ENCODE measurements at regions not wholly inside any gene's neighbourhood (a gene's known extent, or its start where the extent isn't known, plus 50 kb on each side); places are given as distances from the start of the nearest gene placed in this dataset.

- H3K9me3 ChIP-seq (ENCODE audit: insufficient read depth, low read depth), result no peaks in the 10 kb centered on the region
- H3K79me2 ChIP-seq (ENCODE audit: low read depth), result no peaks in the 10 kb centered on the region
- H2AFZ ChIP-seq, result no peak overlapping the region
- CTCF ChIA-PET, result no interaction called here
- no peak overlapping the region for H3K4me2 ChIP-seq
- BruUV-seq (replicated peaks), result no TSS peak
- H4K20me1 ChIP-seq (ENCODE audit: insufficient read depth), result no peaks in the 10 kb centered on the region
- no peak for TF ChIP-seq CTCF (conservative IDR thresholded peaks at IDR 0.05)
- TF ChIP-seq EZH2 (IDR thresholded peaks at IDR 0.05; ENCODE audit: low read depth), result no peak
- no peaks in the 10 kb centered on the region for H3F3A ChIP-seq (ENCODE audit: insufficient read depth, low read depth)
- no peak overlapping the region for H3K27ac ChIP-seq
- H3K9me2 ChIP-seq (ENCODE audit: insufficient read depth), result no peaks in the 10 kb centered on the region
- H3K4me3 ChIP-seq, result no peak overlapping the region
- no peaks in the 10 kb centered on the region for H3K4me1 ChIP-seq (replicated peaks; ENCODE audit: insufficient read depth)
- no peak for DNase-seq
- POLR2A ChIA-PET (ENCODE audit: unreplicated experiment), result no interaction called here
- peaks cover 8% of the 10 kb centered on the region; the same call in 1 of the 2 replicates for H3K27me3 ChIP-seq (ENCODE audit: insufficient read depth, low read depth)
- no peaks in the 10 kb centered on the region for H3K36me3 ChIP-seq (ENCODE audit: low read depth)
- intact Hi-C loops (cut with micrococcal nuclease; ENCODE audit: unreplicated experiment), result loop anchor here (5.0 kb wide), 1 partner anchor 183 kb away; no protein-coding TSS in a partner anchor
These were observed 51.0 kb upstream of the RCBTB2 start for GRCh38 chr13:48583859-48584311.

GRCh38 chr13:48585456-48585840 lies 52.6 kb upstream of the RCBTB2 start:
- Histone ChIP-seq H3K9me2 (ENCODE audit: insufficient read depth) (no peaks in the 10 kb centered on the region), H3K4me2 (no peak overlapping the region), H3K4me3 (no peak overlapping the region), H3K9me3 (ENCODE audit: insufficient read depth, low read depth) (no peaks in the 10 kb centered on the region), H3K4me1 (replicated peaks; ENCODE audit: insufficient read depth) (no peaks in the 10 kb centered on the region), H3K36me3 (ENCODE audit: low read depth) (no peaks in the 10 kb centered on the region), H3F3A (ENCODE audit: insufficient read depth, low read depth) (no peaks in the 10 kb centered on the region), H3K79me2 (ENCODE audit: low read depth) (no peaks in the 10 kb centered on the region), H3K27me3 (ENCODE audit: insufficient read depth, low read depth) (peaks cover 8% of the 10 kb centered on the region; the same call in 1 of the 2 replicates), H2AFZ (no peak overlapping the region), H4K20me1 (ENCODE audit: insufficient read depth) (no peaks in the 10 kb centered on the region), H3K27ac (no peak overlapping the region)
- ChIA-PET POLR2A (ENCODE audit: unreplicated experiment) (no interaction called here), CTCF (no interaction called here)
- BruUV-seq (replicated peaks), result no TSS peak
- intact Hi-C loops (cut with micrococcal nuclease; ENCODE audit: unreplicated experiment), result no loop called here
- no peak for TF ChIP-seq EZH2 (IDR thresholded peaks at IDR 0.05; ENCODE audit: low read depth)
- TF ChIP-seq CTCF (conservative IDR thresholded peaks at IDR 0.05), result no peak
- DNase-seq, result no peak

- no TSS peak for BruUV-seq (replicated peaks)
- Histone ChIP-seq H3K27ac (no peak overlapping the region), H3K4me2 (no peak overlapping the region), H3K4me3 (no peak overlapping the region), H3F3A (ENCODE audit: insufficient read depth, low read depth) (no peaks in the 10 kb centered on the region), H3K36me3 (ENCODE audit: low read depth) (no peaks in the 10 kb centered on the region), H3K79me2 (ENCODE audit: low read depth) (no peaks in the 10 kb centered on the region), H3K27me3 (ENCODE audit: insufficient read depth, low read depth) (peaks cover 5% of the 10 kb centered on the region; the same call in 1 of the 2 replicates), H2AFZ (no peak overlapping the region), H4K20me1 (ENCODE audit: insufficient read depth) (no peaks in the 10 kb centered on the region), H3K9me2 (ENCODE audit: insufficient read depth) (no peaks in the 10 kb centered on the region), H3K4me1 (replicated peaks; ENCODE audit: insufficient read depth) (no peaks in the 10 kb centered on the region), H3K9me3 (ENCODE audit: insufficient read depth, low read depth) (no peaks in the 10 kb centered on the region)
- POLR2A ChIA-PET (ENCODE audit: unreplicated experiment), result no interaction called here
- no peak for DNase-seq
- TF ChIP-seq EZH2 (IDR thresholded peaks at IDR 0.05; ENCODE audit: low read depth) (no peak), CTCF (conservative IDR thresholded peaks at IDR 0.05) (no peak)
- intact Hi-C loops (cut with micrococcal nuclease; ENCODE audit: unreplicated experiment), result no loop called here
- CTCF ChIA-PET, result no interaction called here
These were observed 53.8 kb upstream of the RCBTB2 start for GRCh38 chr13:48586591-48587103.
